ENCODE measurements at regions not wholly inside any gene's neighbourhood (a gene's known extent, or its start where the extent isn't known, plus 50 kb on each side); places are given as distances from the start of the nearest gene placed in this dataset.

GRCh38 chr13:27348461-27348860 is 76.0 kb upstream of the GTF3A start:
- TF ChIP-seq, protein P1, sequence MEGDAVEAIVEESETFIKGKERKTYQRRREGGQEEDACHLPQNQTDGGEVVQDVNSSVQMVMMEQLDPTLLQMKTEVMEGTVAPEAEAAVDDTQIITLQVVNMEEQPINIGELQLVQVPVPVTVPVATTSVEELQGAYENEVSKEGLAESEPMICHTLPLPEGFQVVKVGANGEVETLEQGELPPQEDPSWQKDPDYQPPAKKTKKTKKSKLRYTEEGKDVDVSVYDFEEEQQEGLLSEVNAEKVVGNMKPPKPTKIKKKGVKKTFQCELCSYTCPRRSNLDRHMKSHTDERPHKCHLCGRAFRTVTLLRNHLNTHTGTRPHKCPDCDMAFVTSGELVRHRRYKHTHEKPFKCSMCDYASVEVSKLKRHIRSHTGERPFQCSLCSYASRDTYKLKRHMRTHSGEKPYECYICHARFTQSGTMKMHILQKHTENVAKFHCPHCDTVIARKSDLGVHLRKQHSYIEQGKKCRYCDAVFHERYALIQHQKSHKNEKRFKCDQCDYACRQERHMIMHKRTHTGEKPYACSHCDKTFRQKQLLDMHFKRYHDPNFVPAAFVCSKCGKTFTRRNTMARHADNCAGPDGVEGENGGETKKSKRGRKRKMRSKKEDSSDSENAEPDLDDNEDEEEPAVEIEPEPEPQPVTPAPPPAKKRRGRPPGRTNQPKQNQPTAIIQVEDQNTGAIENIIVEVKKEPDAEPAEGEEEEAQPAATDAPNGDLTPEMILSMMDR (IDR thresholded peaks at IDR 0.05) = no peak
- TF ChIP-seq POLR2A (IDR thresholded peaks at IDR 0.05) = no peak
